HepG2 (cell line): ENCODE measurements at regions not wholly inside any gene's neighbourhood (a gene's known extent, or its start where the extent isn't known, plus 50 kb on each side); places are given as distances from the start of the nearest gene placed in this dataset.

Source experiments
- ATAC-seq: fragments of 200-7000 bp; cut with Tn5 transposase; 3 replicates; pipeline ENCODE4 v1.9.1; 2020; ENCODE audit warnings: mild to moderate bottlenecking, moderate library complexity
- BruUV-seq: library from RNA; stranded (reverse); fragments of 400-500 nt; replicated peaks from 2 replicates; lab custom pipeline; 2021; lab: Mats Ljungman, UMichigan
- CTCF ChIA-PET: fragments of 300-600 bp; formaldehyde crosslinking; extraction: SDS; loops from one replicate; lab custom pipeline; 2021; ENCODE audit warnings: low total read pairs, inconsistent platforms, low intra/inter-chr PET ratio; lab: Yijun Ruan, JAX
- POLR2A ChIA-PET: fragments of 350-600 bp; sonication (Branson Sonifier 250); formaldehyde crosslinking; loops from one replicate; lab custom pipeline; 2020; ENCODE audit warnings: antibody characterized with exemption, inconsistent platforms; lab: Yijun Ruan, JAX
- DNase-seq: peaks from one replicate; pipeline ENCODE4 v3.0.0-alpha.2; 2015; ENCODE audit warnings: low spot score
- FAIRE-seq: peaks from 3 replicates; lab custom pipeline; 2011; peaks lifted over from hg19 to GRCh38; lab: Jason Lieb, UNC
- H2AFZ ChIP-seq: one replicate; pipeline ENCODE4 v1.6.1; 2011; ENCODE audit warnings: low read length, inconsistent platforms
- H3K27ac ChIP-seq: fragments of 300-600 bp; 3 replicates; pipeline ENCODE4 v1.8.0; 2011; ENCODE audit warnings: mixed run types, mild to moderate bottlenecking, mixed read lengths, low read length, inconsistent platforms; ENCODE audit not compliant: insufficient read depth; ENCODE audit errors: extremely low read length
- H3K27me3 ChIP-seq, 2 experiments: fragments of 200-600 bp in 1 of 2; 2 replicates in 1 of 2; 3 replicates in 1 of 2; pipeline versions ENCODE4 v1.6.0 to v1.8.0; 2011; ENCODE audit warnings: low read length in 2 of 2, mild to moderate bottlenecking in 2 of 2, moderate library complexity in 2 of 2, inconsistent platforms in 1 of 2; ENCODE audit not compliant: insufficient read depth in 2 of 2, control insufficient read depth in 1 of 2
- H3K36me3 ChIP-seq, 2 experiments: fragments of 200-600 bp in 1 of 2; replicated peaks in 1 of 2; 2 replicates in 1 of 2; 3 replicates in 1 of 2; pipeline versions ENCODE4 v1.5.1 to v1.8.0; 2011; ENCODE audit warnings: low read length in 2 of 2, inconsistent platforms in 1 of 2; ENCODE audit not compliant: insufficient read depth in 2 of 2, control insufficient read depth in 1 of 2
- H3K4me1 ChIP-seq: 2 replicates; pipeline ENCODE4 v1.5.1; 2012; ENCODE audit warnings: low read length, inconsistent platforms; ENCODE audit not compliant: insufficient read depth
- H3K4me2 ChIP-seq: 2 replicates; pipeline ENCODE4 v1.6.0; 2011; ENCODE audit warnings: low read depth, low read length, inconsistent platforms
- H3K4me3 ChIP-seq, 3 experiments: fragments of 200-600 bp in 1 of 3; sonication (generic), shearing (Covaris generic) in 1 of 3; replicated peaks in 1 of 3; 2 replicates each; pipeline ENCODE4 v1.5.1; 2011 to 2016; ENCODE audit warnings: low read length in 3 of 3, inconsistent platforms in 2 of 3, low read depth in 2 of 3, mild to moderate bottlenecking in 2 of 3, control low read depth in 1 of 3, mixed read lengths in 1 of 3; ENCODE audit not compliant: insufficient read depth in 1 of 3
- H3K79me2 ChIP-seq: one replicate; pipeline ENCODE4 v1.6.1; 2011; ENCODE audit warnings: low read length, inconsistent platforms; ENCODE audit not compliant: insufficient read depth
- H3K9ac ChIP-seq: 2 replicates; pipeline ENCODE4 v1.6.0; 2011; ENCODE audit warnings: mild to moderate bottlenecking, low read depth, low read length, inconsistent platforms; ENCODE audit not compliant: insufficient read depth
- H3K9me3 ChIP-seq: 2 replicates; pipeline ENCODE4 v1.5.1; 2012; ENCODE audit warnings: mild to moderate bottlenecking, low read length
- H4K20me1 ChIP-seq: 2 replicates; pipeline ENCODE4 v1.6.0; 2011; ENCODE audit warnings: inconsistent platforms, mild to moderate bottlenecking, low read length, moderate library complexity; ENCODE audit not compliant: insufficient read depth
- SRY ChIP-seq: sonication (generic); formaldehyde crosslinking; IDR thresholded peaks from 2 replicates; pipeline ENCODE4 v1.8.0; 2022; ENCODE audit warnings: mild to moderate bottlenecking, missing genetic modification reagents
- ZBTB20 ChIP-seq: sonication (generic); formaldehyde crosslinking; IDR thresholded peaks from 2 replicates; pipeline ENCODE4 v1.8.1; 2023; ENCODE audit warnings: missing genetic modification reagents, low read depth, mild to moderate bottlenecking, borderline replicate concordance
- ZNF432 ChIP-seq: sonication (generic); formaldehyde crosslinking; IDR thresholded peaks from 2 replicates; pipeline ENCODE4 v1.5.0; 2020; ENCODE audit warnings: missing genetic modification reagents, mild to moderate bottlenecking, borderline replicate concordance
- WGBS: methylation state at CpG from one replicate; pipeline ENCODE4 v1.1.6; 2017; ENCODE audit warnings: low lambda C conversion rate; 5-methylcytosine and 5-hydroxymethylcytosine counted together
- in situ Hi-C: cut with HindIII; loops from 2 replicates; pipeline ENCODE4 v1.10.0; 2017; ENCODE audit warnings: low pct_unique_long_range_greater_than_20kb; ENCODE audit not compliant: extremely low pct_ligation_motif_present
- intact Hi-C: fragments of 100-400 bp; cut with micrococcal nuclease; formaldehyde crosslinking; loops from one replicate; pipeline ENCODE4 v1.10.0; 2022; ENCODE audit not compliant: unreplicated experiment

DNA sequence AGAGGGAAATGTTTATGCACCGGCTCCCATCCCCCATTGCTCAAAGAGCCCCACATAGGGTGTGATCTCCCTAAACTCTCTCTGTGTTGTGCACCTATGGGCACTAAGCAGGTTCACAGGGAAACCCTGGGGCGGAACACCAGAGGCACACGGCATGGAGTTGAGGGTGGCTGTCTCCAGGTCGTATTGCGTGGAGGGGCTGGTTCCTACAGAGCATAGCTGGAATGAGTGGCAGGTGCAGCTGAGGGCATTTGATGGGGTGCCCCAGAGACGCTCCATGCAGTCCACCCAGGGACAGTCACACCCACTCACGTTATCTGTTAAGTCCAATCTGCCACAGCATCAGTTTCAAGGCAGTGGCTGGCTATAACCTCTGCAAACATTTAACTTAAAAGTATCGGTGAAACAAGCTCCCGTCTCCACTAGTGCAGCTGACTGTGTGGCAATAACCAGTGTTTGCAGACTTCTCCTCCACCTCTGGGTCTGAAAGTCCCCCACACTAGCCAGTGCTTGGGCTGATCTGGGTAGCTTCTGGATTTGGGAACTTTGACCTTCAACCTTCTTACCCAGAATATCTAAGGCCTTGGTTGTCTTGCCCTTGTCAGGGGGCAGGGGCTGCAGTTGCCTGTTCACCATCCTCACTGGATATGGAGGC lies 249.2 kb upstream of the ZNF32 start:
- H4K20me1 ChIP-seq: no peaks in the 10 kb centered on the region
- no peaks in the 10 kb centered on the region for H3K36me3 ChIP-seq

DNA sequence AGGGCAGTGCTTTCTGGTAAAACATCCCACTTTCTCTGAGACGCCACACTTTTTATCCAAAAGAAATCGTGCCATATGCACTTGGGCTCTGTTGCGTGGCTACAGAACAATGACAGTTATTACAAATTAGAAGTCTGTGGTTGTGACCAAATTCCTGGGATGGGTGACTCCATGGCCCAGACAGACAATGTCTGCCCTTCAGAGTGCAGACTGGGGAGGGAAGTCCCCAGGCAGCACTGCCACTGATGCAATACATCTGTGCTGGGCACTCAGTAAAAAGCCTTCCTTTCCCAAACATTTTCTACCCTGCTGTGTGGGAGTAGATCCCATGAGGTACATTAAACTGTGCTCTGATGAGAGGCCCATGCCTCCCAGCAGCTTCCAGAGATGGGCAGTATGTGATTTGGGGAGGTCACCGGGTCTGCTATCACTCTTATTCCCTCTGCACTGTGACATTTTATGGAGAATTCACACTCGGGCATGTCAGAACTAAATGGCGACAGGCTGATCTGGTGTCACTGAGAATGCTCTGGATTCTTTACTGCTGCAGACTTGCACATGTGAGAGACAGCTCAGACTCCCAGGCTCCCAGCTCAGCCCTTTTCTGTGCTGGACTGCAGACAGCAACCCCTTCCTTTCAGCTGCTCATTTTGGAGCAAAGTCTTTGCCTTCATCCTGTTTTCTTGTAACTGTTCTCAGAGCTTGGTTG lies 243.5 kb upstream of the ZNF32 start:
- Histone ChIP-seq H3K4me2 (no peak overlapping the region), H3K9ac (no peak overlapping the region), H3K4me1 (no peaks in the 10 kb centered on the region), H3K9me3 (no peaks in the 10 kb centered on the region), H3K27me3 (peaks cover 0 to 3% of the 10 kb centered on the region in 2 experiments; a peak in 2 of 5 replicates), H3K27ac (no peak overlapping the region), H4K20me1 (no peaks in the 10 kb centered on the region), H3K36me3 (no peaks in the 10 kb centered on the region), H3K79me2 (no peaks in the 10 kb centered on the region), H3K4me3 (no peak overlapping the region), H2AFZ (no peak overlapping the region)
- ChIA-PET CTCF (no interaction called here), POLR2A (no interaction called here)
- intact Hi-C loops: no loop called here
- BruUV-seq: no TSS peak
- DNase-seq: no peak
- WGBS: 43% methylated on average over 4 of the region's 6 CpGs
- TF ChIP-seq ZBTB20 (CRISPR knock-in tag): no peak
- no peak for ATAC-seq
- FAIRE-seq: no peak
- in situ Hi-C loops: no loop called here

More for the DNA sequence above, 249.2 kb upstream of the ZNF32 start:
- no peak for TF ChIP-seq SRY
- TF ChIP-seq ZNF432 (CRISPR knock-in tag): no peak
- Histone ChIP-seq H3K4me3 (no peak overlapping the region), H3K4me2 (no peak overlapping the region), H3K9me3 (no peaks in the 10 kb centered on the region), H3K27me3 (peaks cover 0 to 3% of the 10 kb centered on the region in 2 experiments; a peak in 2 of 5 replicates), H2AFZ (no peak overlapping the region), H3K4me1 (peaks cover 15% of the 10 kb centered on the region), H3K79me2 (no peaks in the 10 kb centered on the region), H3K27ac (no peak overlapping the region), H3K9ac (no peak overlapping the region)
- DNase-seq (no peak), ATAC-seq (no peak), FAIRE-seq (no peak)
- in situ Hi-C loops: no loop called here
- CTCF ChIA-PET: no interaction called here
- 22% methylated on average over 6 of the region's 9 CpGs for WGBS
- POLR2A ChIA-PET: no interaction called here
- BruUV-seq: no TSS peak
- intact Hi-C loops: no loop called here
